ENCODE measurements at regions not wholly inside any gene's neighbourhood (a gene's known extent, or its start where the extent isn't known, plus 50 kb on each side); places are given as distances from the start of the nearest gene placed in this dataset.

- DNase-seq (ENCODE audit: low spot score): no peak
Measured at GRCh38 chr2:66717973-66718372, 283.0 kb downstream of the MEIS1 start.

DNA sequence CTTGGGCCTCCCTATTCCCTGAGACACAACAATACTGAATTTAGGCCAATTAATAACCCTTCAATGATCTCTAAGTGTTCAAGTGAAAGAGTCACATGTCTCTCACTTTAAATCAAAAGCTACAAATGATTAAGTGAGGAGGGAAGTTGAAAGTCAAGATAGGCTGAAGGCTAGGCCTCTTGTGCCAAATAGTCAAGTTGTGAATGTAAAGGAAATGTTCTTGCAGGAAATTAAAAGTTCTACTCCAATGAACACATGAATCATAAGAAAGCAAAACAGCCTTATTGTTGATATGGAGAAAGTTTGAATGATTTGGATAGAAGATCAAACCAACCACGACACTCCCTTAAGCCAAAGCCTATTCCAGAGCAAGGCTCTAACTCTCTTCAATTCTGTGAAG is 286.9 kb downstream of the MEIS1 start:
- DNase-seq (ENCODE audit: low spot score): no peak

DNA sequence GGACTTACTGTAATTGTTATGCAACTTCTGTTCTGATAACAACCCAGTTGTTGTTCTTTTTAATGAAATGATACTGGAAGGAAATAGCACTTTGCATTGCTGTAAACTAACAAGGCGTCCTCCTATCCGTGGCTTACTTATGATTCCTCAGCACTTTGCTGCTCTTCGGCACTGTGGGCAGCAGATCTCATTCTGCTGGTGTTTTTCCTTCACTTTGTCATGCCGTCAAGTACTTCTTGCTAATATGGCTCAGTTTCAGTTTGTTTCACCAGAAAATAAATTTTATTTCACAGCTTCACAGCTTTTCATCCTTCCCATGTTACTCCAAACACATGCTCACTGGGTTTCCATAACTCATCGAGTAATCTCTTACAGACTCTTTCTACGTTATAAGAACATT is 289.3 kb downstream of the MEIS1 start:
- DNase-seq (ENCODE audit: low spot score): no peak

DNA sequence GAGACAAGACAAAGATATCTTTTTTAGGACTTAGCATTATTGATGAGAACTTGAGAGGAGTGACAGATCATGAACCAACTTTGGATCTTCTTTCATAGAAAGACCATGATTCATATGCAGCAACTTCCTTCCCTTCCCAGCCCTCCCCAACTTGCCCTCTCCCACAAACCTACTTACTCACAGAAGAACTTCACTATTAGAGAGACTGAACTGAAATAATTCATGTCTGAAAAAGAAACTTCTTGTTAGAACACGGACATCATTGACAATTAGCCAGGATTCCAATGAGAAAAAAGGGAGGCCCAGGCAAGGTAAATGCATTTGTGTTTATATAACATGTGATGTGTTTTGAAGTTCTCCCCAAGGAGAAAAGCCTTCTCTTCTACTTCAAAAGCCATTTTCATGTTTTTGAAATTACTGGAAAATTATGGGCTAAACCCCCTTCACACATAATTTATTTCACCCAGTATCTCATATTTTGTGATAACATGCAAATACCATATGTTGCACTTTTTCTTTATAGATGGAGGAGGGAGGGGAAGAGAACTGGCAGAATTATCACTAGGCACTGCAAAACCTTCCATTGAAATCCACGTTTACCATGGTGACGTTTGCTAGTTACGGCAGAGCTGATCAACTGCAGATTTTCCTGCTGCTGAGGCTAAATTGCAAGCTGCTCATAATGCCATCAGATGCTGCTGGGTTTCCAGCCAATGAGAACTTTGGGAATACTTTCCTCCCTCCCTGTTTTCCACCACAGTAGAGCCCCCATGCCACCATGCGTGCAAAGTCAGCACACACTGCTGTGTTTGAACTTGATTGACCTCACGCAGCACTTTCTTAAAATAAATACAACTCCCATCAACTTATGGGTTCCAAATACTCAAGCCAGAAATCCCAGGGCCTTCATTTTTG is 294.7 kb downstream of the MEIS1 start:
- DNase-seq (ENCODE audit: low spot score): no peak

GRCh38 chr2:66730441-66730840 is 295.5 kb downstream of the MEIS1 start:
- DNase-seq (ENCODE audit: low spot score): no peak

DNA sequence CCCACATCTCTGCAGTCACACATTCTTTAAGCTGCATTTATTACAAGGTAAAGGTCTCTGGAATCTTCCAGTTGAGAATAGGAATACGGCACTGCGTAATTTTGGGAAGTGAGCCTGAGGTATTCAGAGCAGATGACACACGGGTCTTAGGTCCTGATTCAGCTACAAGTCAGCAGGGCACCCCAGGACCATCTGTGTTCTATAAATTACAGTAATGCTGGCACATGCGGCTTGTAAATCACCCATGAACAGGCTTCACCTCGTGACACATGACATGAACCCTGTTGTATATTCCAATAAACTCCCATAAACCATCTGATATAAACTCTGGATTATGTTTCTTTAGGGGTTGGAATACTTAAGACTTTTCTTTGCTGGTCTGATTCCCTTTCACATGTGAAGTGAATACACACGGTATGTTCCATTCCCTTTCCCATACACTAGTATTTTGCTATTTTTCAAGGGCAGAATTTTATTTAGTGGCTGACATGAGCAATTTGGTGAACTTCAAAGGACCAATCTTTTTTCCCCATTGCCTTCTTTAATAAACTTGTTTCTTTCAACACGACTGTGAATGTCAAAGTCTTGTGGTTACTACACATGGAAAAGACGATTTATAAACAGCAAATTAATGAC is 298.6 kb downstream of the MEIS1 start:
- peak; percentile 81 for DNase-seq (ENCODE audit: low spot score)

DNA sequence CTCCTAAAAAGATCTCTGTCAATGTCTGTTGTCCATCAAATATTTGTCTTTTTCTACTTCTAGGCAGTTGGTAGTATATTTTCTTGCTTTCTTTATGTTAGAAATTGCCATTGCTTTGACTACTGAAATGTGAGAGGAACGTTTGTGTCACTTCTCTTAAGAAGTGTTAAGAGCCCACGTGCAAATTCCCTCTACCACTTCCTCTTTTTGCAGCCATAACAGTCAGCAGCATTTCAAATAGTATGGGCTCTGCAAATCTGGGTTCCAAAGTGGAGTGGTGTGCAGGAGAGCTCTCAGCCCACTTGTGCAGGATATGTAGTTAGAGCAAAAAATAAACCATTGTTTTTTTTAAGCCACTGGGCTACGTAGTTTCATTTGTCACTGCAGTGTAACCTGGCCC is 314.0 kb downstream of the MEIS1 start:
- DNase-seq (ENCODE audit: low spot score): no peak

DNA sequence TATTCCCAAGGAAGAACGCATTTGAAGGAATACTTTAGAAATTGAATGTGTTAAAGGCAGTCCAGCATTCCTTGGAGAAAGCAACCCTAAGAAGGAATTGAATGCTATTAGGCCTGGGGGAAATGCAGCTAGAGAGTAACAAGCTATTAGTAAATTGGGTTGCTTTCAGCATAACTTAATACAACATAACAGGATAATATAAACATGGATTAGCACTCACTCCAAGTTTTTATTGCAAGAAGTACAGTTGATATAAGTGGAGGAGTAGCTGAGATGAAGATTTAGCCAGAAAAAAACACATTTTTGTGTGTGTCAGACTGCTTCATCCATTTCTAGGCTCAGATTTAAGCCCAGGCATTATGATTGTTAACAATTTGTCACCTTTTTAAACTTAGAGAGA is 314.6 kb downstream of the MEIS1 start:
- DNase-seq (ENCODE audit: low spot score): no peak

DNA sequence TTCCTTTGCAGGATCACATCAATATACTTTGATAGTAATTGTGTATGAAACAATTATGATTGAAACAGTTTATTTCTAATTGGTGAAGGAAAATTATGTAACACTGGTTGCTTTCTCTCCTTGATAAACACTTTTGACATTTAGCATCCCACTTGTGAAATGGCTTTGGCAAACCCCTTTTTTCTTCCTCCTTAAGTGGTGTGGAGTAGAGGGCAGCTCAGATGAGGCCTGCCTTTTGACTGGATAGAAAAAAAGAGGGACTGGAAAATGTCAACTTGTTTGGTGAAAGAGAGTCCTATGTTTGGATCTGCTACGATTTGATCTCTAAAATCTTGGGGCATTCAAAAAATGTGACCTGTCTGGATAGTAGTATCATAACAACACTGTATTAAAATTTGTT is 318.3 kb downstream of the MEIS1 start:
- DNase-seq (ENCODE audit: low spot score): peak; percentile 75

DNA sequence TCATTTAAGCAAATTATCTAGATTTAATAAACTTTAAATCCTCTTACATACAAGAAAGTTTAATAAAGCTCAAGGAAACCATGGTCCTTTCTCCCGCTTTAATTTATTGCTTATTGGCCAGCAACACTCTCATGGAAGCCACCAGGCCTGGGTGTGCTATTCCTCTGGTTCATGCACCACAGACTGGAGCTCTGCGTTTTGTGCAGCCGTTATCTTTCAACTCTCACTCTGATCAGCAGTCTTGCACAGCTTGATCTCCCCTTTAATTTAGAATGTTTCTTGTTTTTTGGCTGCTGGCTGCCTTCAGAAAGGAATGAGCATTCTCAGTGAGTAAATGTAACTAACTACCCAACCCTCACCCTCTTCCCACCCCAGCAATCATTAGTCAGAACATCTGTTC is 318.7 kb downstream of the MEIS1 start:
- DNase-seq (ENCODE audit: low spot score): peak; percentile 74

DNA sequence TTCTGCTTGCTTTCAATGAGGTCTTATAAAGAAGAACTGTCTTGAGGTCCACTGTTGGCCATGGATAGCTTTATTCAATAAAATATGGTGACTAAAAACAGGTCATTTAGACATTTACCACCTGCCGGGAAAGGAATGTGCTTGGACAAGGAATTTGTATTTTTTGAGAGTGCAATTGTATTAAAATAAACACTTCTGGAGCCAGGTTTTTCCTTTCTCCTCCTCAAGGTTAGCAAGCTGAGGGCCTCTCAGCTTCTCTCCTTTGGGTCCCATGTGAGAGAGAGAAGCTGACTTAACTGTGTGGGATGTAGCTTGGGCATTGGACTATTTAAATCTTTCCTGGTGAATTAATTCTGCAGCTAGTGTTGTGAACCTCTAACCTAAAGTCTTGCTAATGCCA is 321.0 kb downstream of the MEIS1 start:
- no peak for DNase-seq (ENCODE audit: low spot score)

DNA sequence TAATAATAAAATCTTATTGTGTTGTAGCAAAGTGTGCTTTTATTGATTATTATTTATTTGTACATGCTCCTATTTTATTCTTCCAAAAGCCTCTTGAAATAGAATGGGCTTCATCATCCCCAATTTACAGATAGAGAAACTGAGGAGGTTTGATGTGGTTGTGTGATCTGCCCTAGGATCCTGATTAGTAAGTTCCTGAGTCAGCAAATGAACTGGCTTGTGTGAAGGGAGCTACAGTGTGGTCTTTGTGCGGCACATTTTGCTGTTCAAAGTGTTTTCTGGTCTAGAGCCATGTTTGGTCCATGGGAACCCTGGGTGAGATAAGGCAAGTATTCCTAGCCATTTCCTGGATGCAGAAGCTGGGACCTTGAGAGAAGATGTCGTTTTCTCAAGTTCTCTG is 326.9 kb downstream of the MEIS1 start:
- DNase-seq (ENCODE audit: low spot score): no peak

DNA sequence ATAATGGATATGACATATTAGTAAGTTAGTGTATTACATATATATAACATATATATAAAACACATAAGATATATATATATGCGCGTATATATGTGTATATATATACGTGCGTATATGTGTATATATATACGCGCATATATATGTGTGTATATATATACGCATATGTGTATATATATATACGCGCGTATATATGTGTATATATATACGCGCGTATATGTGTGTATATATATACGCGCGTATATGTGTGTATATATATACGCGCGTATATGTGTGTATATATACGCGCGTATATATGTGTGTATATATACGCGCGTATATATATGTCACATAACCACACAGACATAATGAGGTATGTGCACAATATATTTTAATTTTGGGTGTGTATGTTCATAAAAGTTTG is 327.8 kb downstream of the MEIS1 start:
- DNase-seq (ENCODE audit: low spot score): no peak

DNA sequence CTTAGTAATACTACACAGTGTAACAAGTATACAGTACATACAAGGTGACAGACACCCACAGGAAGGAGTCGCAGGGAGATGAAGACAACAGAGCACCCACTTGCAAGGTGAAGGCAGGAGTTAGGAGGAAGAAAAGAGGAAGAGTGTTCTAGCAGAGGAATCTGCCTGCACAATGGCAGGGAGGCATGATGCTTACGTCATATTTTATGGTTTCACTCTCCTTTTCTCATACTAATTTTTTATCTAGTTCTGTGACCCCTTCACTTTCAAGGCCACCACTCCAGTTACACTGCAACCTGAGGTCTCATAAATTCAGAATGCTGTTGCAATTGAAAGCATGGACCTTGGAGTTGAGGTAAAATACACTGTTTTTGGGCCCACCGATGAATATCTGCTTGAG is 331.7 kb downstream of the MEIS1 start:
- DNase-seq (ENCODE audit: low spot score): no peak

GRCh38 chr2:66771359-66771976 is 336.5 kb downstream of the MEIS1 start:
- no peak for DNase-seq (ENCODE audit: low spot score)

- no peak for DNase-seq (ENCODE audit: low spot score)
Measured at GRCh38 chr2:66772618-66773017, 337.7 kb downstream of the MEIS1 start.

DNA sequence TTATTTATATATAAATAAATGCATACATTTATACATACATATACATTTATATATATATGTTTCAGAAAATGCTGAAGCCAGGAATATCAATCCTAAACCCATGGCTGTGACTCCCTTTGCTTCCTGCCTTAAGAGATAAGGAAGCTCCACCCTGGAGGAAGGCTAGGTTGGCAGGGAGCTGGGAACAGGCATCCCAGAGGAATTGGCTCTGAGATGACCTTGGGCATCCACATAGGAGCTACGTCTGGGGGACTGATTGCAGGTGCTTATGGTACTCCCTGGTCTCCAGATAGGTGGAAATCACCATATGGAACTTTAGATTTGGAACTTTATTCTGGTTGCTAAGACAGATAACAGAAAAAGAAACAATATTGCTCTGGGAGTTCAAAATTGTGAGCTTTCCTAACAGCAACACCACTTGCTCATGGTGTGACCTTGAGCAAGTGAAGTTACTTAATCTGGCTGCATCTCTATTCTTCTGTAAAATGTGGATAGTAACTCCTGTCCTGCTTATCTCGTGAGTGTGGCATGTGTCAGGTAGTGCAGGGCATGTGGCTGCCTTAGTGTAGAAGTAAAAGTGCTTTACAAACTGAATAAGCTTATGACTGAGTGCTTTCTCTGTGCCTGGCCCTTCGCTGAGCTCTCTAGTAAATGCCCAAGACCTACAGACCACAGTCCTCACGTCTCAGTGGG is 341.0 kb downstream of the MEIS1 start:
- no peak for DNase-seq (ENCODE audit: low spot score)

DNA sequence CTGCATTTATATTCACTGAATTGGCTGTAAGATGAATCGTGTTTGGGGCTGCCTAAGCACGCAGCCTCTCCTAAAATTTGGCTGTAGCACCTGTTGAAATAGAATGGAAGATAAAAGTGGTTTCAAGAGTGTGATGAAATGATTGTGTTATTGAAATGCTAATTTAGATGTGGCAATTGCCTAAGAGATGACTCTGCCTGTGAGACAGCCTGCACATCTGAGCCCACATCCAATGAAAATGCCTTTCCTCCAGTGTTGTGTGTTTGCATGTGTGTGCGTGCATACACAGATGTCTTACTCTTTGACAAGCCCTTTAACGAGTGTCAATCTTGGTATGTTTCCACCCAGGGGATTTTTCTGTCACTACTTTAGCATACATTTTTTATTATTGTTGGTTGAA is 346.9 kb downstream of the MEIS1 start:
- no peak for DNase-seq (ENCODE audit: low spot score)

DNA sequence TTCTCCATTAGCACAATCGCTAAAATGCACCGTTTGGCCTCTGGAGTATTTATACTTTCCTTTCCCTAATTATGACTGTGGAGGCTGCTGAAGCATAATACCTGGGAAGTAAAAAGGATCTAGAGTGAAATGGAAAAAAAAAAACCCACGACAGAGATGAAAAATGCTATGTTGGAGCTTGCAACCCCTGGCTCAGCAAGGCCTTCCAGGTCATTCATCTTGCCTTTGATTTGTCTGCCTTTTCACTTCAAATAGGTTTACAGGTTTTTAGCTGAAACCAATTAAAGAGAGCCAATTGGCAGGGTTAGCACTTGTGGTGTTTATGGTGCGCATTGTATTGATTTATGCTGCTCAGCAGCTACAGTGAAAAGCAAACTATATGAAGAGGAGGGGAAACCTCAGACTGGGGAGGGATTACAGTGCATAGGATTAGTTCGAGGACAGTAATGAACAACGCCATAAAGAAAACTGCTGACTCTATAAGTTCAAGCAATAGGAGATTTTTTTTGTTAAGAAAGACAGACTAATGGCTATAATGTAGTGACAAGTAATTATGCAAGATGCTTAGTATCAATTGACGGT is 347.9 kb downstream of the MEIS1 start:
- DNase-seq (ENCODE audit: low spot score): no peak

DNA sequence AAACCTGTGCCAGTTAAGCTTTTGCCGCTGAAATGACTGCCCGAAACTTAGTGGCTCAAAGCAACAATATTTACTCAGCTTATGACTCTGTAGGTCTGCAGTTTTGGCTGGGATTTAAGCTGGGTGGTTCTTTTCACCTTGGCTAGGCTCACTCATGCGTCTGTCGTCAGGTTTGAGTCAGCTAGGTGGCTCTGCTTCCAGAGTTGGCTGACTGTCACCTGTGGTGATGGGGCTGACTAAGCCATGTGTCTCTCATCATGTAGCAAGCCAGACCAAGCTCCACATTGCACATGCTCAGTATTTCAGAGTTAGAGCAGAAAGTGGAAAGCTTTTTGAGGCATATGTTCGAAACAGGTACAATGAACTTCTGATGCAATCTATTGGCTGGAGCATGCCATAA is 354.8 kb downstream of the MEIS1 start:
- no peak for DNase-seq (ENCODE audit: low spot score)

GRCh38 chr2:66790651-66791181 is 355.8 kb downstream of the MEIS1 start:
- peak; percentile 59 for DNase-seq (ENCODE audit: low spot score)

- no peak for DNase-seq (ENCODE audit: low spot score)
Measured at GRCh38 chr2:66794070-66794469, 359.1 kb downstream of the MEIS1 start.

All from umbilical cord (tissue), 1 donor.